ENCODE measurements at regions not wholly inside any gene's neighbourhood (a gene's known extent, or its start where the extent isn't known, plus 50 kb on each side); places are given as distances from the start of the nearest gene placed in this dataset.

DNA sequence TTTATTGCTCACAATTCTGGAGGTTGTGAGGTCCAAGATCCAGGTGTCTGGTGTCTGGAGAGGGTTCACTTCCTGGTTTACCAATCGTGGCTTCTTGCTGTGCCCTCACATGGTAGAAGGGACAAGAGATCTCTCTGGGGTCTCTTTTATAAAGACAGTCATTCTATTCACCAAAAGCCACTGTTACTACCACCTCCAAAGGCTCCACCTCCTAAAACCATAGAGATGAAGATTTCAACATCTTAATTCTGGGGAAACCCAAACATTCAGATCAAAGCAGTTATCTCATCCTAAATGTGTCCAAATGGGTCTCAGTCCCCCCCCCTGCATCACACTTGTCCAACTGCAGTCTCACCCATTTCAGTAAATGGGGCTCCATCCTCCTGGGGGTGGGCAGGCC is 132.9 kb upstream of the XYLT1 start:
- TF ChIP-seq CTCF (conservative IDR thresholded peaks at IDR 0.05; ENCODE audit: low read length) (no peak), EZH2phosphoT487 (IDR thresholded peaks at IDR 0.05; ENCODE audit: borderline replicate concordance, low read depth, low read length) (no peak)
